ENCODE measurements at regions not wholly inside any gene's neighbourhood (a gene's known extent, or its start where the extent isn't known, plus 50 kb on each side); places are given as distances from the start of the nearest gene placed in this dataset.

- Mint-ChIP-seq H3K27me3 (peaks cover 14 to 19% of the 10 kb centered on the region in 2 donors), H3K36me3 (no peaks in the 10 kb centered on the region), H3K27ac (no peak overlapping the region), H3K9me3 (no peaks in the 10 kb centered on the region), H3K4me3 (no peak overlapping the region), H3K4me1 (no peaks in the 10 kb centered on the region)
- DNase-seq, result no peak
- ATAC-seq (replicated peaks), result no peak
These were observed 216.1 kb upstream of the ZBED5 start for GRCh38 chr11:11073996-11074395.

DNA sequence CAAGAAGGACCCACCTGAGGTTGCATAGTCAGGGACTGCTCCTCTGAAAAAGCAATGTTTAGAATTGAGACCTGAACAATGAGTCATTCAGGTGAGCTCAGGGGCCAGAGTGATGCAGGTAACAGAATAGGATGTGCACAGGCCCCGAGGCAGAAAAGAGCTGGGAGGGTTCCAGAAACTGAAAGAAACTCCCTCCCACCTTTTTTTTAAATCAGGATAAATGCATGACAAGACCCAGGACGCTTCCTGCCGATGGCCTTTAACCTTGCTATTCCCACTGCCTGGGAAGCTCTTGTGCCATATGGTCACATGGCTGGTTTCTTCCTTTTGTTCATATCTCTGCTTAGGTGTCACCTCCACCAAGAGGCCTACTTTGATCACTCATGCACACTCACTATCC is 214.2 kb upstream of the ZBED5 start:
- Mint-ChIP-seq H3K4me1 (no peaks in the 10 kb centered on the region), H3K27ac (no peak overlapping the region), H3K9me3 (no peaks in the 10 kb centered on the region), H3K27me3 (peaks cover 4 to 24% of the 10 kb centered on the region in 2 donors), H3K36me3 (no peaks in the 10 kb centered on the region), H3K4me3 (no peak overlapping the region)
- ATAC-seq (replicated peaks), result no peak
- DNase-seq, result no peak

DNA sequence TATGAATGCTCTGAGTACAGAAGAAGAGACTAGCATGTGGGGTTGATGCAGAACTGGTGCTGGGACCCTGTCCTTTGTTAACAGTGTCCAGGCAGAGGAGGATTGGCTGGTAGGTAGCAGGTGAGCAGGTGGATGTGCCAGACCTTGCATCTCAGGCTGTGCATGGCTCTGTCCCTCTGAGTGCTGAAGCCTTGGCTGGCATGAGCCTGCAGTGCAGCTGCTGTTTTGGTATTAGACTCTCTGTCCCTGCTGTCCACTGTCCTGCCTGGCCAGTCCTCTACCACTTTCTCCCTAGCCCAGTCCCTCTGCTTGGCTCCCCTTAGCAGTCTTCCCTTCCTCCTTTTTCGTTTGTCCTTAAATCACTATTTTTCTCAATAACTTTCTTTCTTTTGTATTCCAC is 213.6 kb upstream of the ZBED5 start:
- no peaks in the 10 kb centered on the region for H3K9me3 Mint-ChIP-seq
- no peak overlapping the region for H3K27ac Mint-ChIP-seq
- H3K4me1 Mint-ChIP-seq, result no peaks in the 10 kb centered on the region
- no peaks in the 10 kb centered on the region for H3K36me3 Mint-ChIP-seq
- H3K4me3 Mint-ChIP-seq, result no peak overlapping the region
- ATAC-seq (replicated peaks) (no peak), DNase-seq (no peak)
- peaks cover 8 to 26% of the 10 kb centered on the region in 2 donors for H3K27me3 Mint-ChIP-seq

DNA sequence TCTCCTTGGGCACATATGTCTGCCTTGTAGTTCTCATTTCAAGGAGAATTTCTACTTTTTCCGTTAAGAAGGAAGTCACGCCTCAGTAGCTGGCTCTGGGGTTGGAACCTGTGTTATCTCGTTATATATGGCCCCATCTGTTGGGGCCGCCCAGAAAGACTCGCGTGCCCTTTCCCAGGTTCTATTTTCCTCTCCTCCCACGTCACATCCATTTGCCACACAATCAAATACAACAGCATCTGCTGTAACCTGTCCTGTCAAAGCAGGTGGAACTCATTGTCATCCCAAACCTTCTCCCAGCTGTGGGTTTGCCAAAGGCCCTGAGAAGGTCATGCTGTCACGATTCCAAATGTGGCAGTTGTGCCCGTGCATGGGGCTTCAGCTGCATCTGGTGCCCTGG is 213.1 kb upstream of the ZBED5 start:
- Mint-ChIP-seq H3K9me3 (no peaks in the 10 kb centered on the region), H3K36me3 (no peaks in the 10 kb centered on the region), H3K27ac (no peak overlapping the region), H3K4me3 (no peak overlapping the region), H3K4me1 (no peaks in the 10 kb centered on the region), H3K27me3 (peaks cover 8 to 26% of the 10 kb centered on the region in 2 donors)
- DNase-seq (no peak), ATAC-seq (replicated peaks) (no peak)

DNA sequence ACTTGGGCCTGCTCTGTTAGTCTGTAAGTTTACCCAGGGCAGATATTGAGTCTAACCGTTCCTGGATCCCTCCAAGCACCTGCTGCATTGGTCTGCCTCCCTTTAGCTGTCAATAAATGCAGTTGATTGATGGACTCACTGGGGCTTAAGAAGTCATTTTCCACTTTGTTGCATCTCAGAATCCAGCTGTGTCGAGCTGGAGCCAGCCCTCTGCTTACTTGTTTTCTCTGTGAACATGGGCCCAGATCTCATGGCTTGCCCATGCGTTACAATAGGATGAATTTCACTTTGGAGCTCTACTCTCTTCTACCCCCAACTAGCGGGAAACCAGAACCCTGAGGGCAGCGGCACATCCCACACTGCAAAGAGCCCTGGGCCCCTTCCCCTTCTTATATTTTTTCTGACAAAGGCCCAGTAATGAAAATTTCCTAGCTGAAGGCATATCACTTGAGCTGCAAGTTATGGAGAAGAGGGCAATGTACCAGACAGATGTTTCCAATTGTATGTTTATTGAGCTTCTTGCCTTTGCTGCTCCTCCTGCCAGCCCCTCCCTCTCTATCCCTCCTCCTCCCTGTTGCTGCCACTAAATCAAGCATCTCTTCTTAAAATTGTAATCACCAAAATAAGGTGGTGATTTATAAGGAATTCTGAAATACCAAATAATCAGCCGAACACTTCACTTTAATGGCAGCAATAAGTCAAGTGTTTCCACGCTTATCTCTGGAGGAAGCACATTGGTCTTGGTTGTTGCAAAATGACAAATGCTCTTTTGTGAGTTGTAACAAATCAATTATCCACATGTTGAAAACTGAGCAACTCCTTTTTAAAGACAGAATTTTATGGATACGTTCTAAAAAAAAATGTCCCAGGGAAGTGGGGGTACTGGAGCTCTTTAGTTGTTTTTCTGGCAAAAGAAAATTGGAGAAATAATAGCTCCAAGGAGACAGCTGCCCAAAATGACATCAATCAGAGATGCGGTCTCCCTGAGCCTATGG is 212.3 kb upstream of the ZBED5 start:
- Mint-ChIP-seq H3K4me1 (no peaks in the 10 kb centered on the region), H3K4me3 (no peak overlapping the region), H3K9me3 (no peaks in the 10 kb centered on the region), H3K27ac (no peak overlapping the region), H3K27me3 (peaks cover 8 to 26% of the 10 kb centered on the region in 2 donors), H3K36me3 (no peaks in the 10 kb centered on the region)
- no peak for ATAC-seq (replicated peaks)
- no peak for DNase-seq

DNA sequence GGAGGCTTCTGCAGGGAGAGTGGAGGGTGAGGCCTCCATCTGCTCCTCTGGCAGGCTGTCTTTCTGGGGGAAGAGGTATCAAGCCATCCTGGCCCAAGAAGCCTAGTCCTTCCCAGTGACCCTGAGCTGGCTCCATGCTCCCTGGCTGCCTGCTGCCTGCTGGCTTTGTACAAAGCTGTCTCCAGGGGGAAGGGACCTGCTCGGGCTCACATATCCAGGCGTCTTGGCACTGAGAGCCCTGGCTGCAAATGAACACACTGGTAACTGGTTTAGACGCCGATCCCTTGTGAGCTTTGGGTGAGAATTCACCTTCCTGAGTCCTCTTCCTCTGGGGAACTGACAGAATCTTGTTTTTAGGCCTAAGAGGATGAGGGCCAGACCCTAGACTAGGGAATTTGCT is 210.3 kb upstream of the ZBED5 start:
- H3K36me3 Mint-ChIP-seq, result no peaks in the 10 kb centered on the region

GRCh38 chr11:11065396-11065795 is 207.5 kb upstream of the ZBED5 start:
- ATAC-seq (replicated peaks) (no peak), DNase-seq (no peak)
- Mint-ChIP-seq H3K9me3 (no peaks in the 10 kb centered on the region), H3K4me3 (no peak overlapping the region), H3K36me3 (no peaks in the 10 kb centered on the region), H3K27me3 (peaks cover 25 to 32% of the 10 kb centered on the region in 2 donors), H3K4me1 (no peaks in the 10 kb centered on the region), H3K27ac (no peak overlapping the region)

More for the DNA sequence above, 210.3 kb upstream of the ZBED5 start:
- H3K27me3 Mint-ChIP-seq, result peaks cover 12 to 33% of the 10 kb centered on the region in 2 donors
- no peak overlapping the region for H3K4me3 Mint-ChIP-seq
- H3K4me1 Mint-ChIP-seq, result no peaks in the 10 kb centered on the region
- DNase-seq (no peak), ATAC-seq (replicated peaks) (no peak)
- no peaks in the 10 kb centered on the region for H3K9me3 Mint-ChIP-seq
- no peak overlapping the region for H3K27ac Mint-ChIP-seq

- DNase-seq, result no peak
- Mint-ChIP-seq H3K27ac (no peak overlapping the region), H3K36me3 (peaks cover 0 to 4% of the 10 kb centered on the region in 2 donors), H3K9me3 (peaks cover 12 to 23% of the 10 kb centered on the region in 2 donors), H3K27me3 (peaks cover 35 to 39% of the 10 kb centered on the region in 2 donors), H3K4me1 (no peaks in the 10 kb centered on the region), H3K4me3 (no peak overlapping the region)
- no peak for ATAC-seq (replicated peaks)
These were observed 199.6 kb upstream of the ZBED5 start for GRCh38 chr11:11057472-11057854.

GRCh38 chr11:11056749-11057471 is 199.1 kb upstream of the ZBED5 start:
- ATAC-seq (replicated peaks) (no peak), DNase-seq (no peak)
- peaks cover 0 to 4% of the 10 kb centered on the region in 2 donors for H3K36me3 Mint-ChIP-seq
- H3K9me3 Mint-ChIP-seq, result peaks cover 12 to 23% of the 10 kb centered on the region in 2 donors
- peaks cover 40 to 41% of the 10 kb centered on the region in 2 donors for H3K27me3 Mint-ChIP-seq
- no peak overlapping the region for H3K4me3 Mint-ChIP-seq
- no peaks in the 10 kb centered on the region for H3K4me1 Mint-ChIP-seq
- no peak overlapping the region for H3K27ac Mint-ChIP-seq

GRCh38 chr11:11056316-11056715 is 198.5 kb upstream of the ZBED5 start:
- peaks cover 12 to 23% of the 10 kb centered on the region in 2 donors for H3K9me3 Mint-ChIP-seq
- H3K27ac Mint-ChIP-seq, result no peak overlapping the region
- H3K4me3 Mint-ChIP-seq, result no peak overlapping the region
- DNase-seq, result no peak
- no peaks in the 10 kb centered on the region for H3K4me1 Mint-ChIP-seq
- peaks cover 38 to 42% of the 10 kb centered on the region in 2 donors for H3K27me3 Mint-ChIP-seq
- ATAC-seq (replicated peaks), result no peak
- H3K36me3 Mint-ChIP-seq, result peaks cover 0 to 4% of the 10 kb centered on the region in 2 donors

DNA sequence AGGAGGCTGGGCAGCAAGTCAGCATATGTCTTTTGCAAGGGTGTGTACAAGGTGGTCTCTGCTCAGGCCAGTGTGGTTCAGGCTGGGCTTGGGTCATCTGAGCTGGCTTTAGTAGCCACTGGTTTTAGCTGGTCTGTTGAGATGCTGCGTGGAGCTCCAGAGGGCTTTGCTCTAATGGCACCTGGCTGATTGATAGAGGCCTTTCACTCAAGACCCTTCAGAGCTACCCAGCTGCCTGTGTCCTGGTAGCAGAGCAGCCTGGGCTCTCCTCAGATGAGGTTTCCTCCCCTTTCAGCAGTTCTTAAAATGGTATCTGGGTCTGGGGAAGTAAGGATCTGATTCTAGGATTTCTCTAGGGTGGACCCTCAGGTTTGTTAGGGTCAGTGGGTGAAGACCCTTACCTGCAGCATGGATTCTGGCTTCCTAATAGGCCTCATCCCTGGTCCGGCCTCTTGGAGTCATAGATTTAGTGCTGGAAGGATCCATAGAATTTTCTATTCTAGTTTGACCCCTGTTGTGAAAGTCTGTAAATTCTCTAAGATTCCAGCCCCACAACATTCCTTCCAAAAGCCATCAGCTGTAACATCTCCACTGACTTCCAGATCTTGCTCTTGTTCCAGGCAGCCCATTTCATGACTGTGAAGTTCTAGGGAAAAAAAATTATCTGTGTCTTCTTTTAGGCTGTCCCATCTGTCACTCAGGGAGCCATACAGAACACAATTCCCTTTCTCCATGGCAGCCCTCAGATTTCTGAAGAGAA is 190.2 kb upstream of the ZBED5 start:
- Mint-ChIP-seq H3K27me3 (peaks cover 5 to 9% of the 10 kb centered on the region in 2 donors), H3K4me3 (no peak overlapping the region), H3K4me1 (no peaks in the 10 kb centered on the region), H3K36me3 (no peaks in the 10 kb centered on the region), H3K27ac (no peak overlapping the region), H3K9me3 (no peaks in the 10 kb centered on the region)
- DNase-seq (no peak), ATAC-seq (replicated peaks) (no peak)

- H3K4me1 Mint-ChIP-seq, result no peaks in the 10 kb centered on the region
- DNase-seq (no peak), ATAC-seq (replicated peaks) (no peak)
- H3K4me3 Mint-ChIP-seq, result no peak overlapping the region
- no peak overlapping the region for H3K27ac Mint-ChIP-seq
- H3K9me3 Mint-ChIP-seq, result no peaks in the 10 kb centered on the region
- H3K36me3 Mint-ChIP-seq, result no peaks in the 10 kb centered on the region
- peaks cover under 1 to 6% of the 10 kb centered on the region in 2 donors for H3K27me3 Mint-ChIP-seq
These were observed 188.9 kb upstream of the ZBED5 start for GRCh38 chr11:11046781-11047180.

- peaks cover under 1 to 5% of the 10 kb centered on the region in 2 donors for H3K27me3 Mint-ChIP-seq
- no peaks in the 10 kb centered on the region for H3K4me1 Mint-ChIP-seq
- no peak for DNase-seq
- no peaks in the 10 kb centered on the region for H3K36me3 Mint-ChIP-seq
- peak overlapping the region; percentile 37 for H3K27ac Mint-ChIP-seq
- no peak for ATAC-seq (replicated peaks)
- H3K4me3 Mint-ChIP-seq, result no peak overlapping the region
- no peaks in the 10 kb centered on the region for H3K9me3 Mint-ChIP-seq
These were observed 187.5 kb upstream of the ZBED5 start for GRCh38 chr11:11045156-11045930.

Data from stimulated activated naive B cell treated with anti-CD40 and anti-IgM and Interleukin-4, amounts not matched to agents 10 μg/mL and 1 μg/mL and 100 μg/mL, for 72 hours (primary cell).